Epithelial cell of proximal tubule (primary cell): ENCODE measurements at regions not wholly inside any gene's neighbourhood (a gene's known extent, or its start where the extent isn't known, plus 50 kb on each side); places are given as distances from the start of the nearest gene placed in this dataset.

Experiments used
- DNase-seq: peaks from one replicate; pipeline ENCODE4 v3.0.0-alpha.2; 2011; ENCODE audit warnings: low read depth
- H3K4me3 ChIP-seq: 2 replicates; pipeline ENCODE4 v1.5.1; 2011; ENCODE audit warnings: low read depth, mild to moderate bottlenecking, low read length
- CTCF ChIP-seq: conservative IDR thresholded peaks from 2 replicates; pipeline ENCODE4 v1.5.1; 2012; ENCODE audit warnings: low read depth, mild to moderate bottlenecking, low read length

- H3K4me3 ChIP-seq, result no peak overlapping the region
- DNase-seq, result no peak
- no peak for TF ChIP-seq CTCF
Observed at GRCh38 chr1:95832370-95832769, 598.4 kb downstream of the RWDD3 start.

GRCh38 chr1:95849439-95849838 is 615.4 kb downstream of the RWDD3 start:
- DNase-seq, result no peak
- TF ChIP-seq CTCF, result no peak
- no peak overlapping the region for H3K4me3 ChIP-seq

GRCh38 chr1:95850165-95850649 is 616.2 kb downstream of the RWDD3 start:
- no peak overlapping the region for H3K4me3 ChIP-seq
- no peak for TF ChIP-seq CTCF
- no peak for DNase-seq

- no peak for TF ChIP-seq CTCF
- no peak overlapping the region for H3K4me3 ChIP-seq
- no peak for DNase-seq
Observed at GRCh38 chr1:95850763-95851162, 616.8 kb downstream of the RWDD3 start.

- TF ChIP-seq CTCF, result no peak
- DNase-seq, result no peak
- no peak overlapping the region for H3K4me3 ChIP-seq
Observed at GRCh38 chr1:95852483-95853070, 618.6 kb downstream of the RWDD3 start.

GRCh38 chr1:95854457-95854856 is 620.4 kb downstream of the RWDD3 start:
- DNase-seq, result no peak
- TF ChIP-seq CTCF, result no peak
- no peak overlapping the region for H3K4me3 ChIP-seq

GRCh38 chr1:95863086-95863485 is 629.1 kb downstream of the RWDD3 start:
- no peak for DNase-seq
- no peak overlapping the region for H3K4me3 ChIP-seq
- TF ChIP-seq CTCF, result no peak
